GM21825 (cell line): ENCODE measurements at regions not wholly inside any gene's neighbourhood (a gene's known extent, or its start where the extent isn't known, plus 50 kb on each side); places are given as distances from the start of the nearest gene placed in this dataset.

Experiments used
- ATAC-seq: cut with Tn5 transposase; IDR thresholded peaks from one replicate; pipeline ENCODE4 v1.9.1; 2021; ENCODE audit warnings: mild to moderate bottlenecking, moderate library complexity; ENCODE audit not compliant: unreplicated experiment

DNA sequence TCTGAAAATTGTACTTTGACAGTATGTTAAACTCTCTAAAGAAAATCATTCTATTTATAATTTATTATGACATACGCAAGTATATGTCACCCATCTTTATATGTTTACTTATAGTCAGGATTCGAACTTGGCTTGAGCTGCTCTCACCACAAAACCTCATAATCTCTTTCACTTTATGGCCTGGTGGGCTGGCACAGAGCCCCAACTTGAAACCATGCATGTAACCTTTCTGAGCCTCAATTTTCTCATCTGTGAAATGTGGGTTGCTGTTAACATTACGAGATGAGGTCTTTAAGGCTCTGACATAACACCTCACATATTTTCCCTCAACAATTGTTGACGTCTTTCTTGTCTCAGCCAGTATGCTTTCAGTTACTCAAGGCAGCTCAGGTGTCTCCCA is 69.4 kb upstream of the PFN2 start:
- no peak for ATAC-seq

DNA sequence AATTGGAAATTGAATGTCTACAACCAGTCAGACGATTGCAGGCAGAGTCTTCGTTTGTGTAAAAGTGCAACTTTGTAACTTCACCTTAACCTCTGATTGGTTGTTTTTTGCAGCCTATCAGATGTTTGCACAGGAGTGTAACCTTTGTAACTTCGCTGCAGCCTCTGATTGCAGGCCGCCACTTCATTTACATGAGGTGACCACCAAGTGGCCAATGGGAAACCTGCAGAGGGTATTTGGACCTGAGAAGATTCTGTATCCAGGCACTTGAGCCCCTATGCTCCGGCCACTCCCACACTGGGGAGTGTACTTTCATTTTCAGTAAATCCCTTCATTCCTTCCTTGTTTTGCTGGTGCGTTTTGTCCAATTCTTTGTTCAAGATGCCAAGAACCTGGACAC is 68.1 kb upstream of the PFN2 start:
- ATAC-seq, result no peak

DNA sequence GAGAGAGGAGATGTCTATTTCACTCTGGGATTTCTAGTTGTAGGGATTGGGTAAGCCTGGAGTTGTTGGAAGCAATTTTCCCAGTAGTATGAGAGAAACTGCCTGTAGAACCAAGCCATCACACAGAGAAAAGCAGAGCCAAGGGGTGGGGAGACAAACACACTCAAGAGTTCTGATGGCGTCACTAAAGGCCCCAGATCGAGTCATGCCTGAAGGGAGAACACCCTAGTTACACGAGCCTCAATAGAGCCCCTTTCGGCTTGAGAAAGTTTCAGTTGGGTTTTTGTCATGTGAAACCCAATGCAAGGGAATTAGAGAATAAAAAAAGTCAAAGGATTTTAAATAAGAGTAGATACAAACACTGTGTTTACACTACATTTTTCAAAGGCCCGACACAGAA is 66.1 kb upstream of the PFN2 start:
- ATAC-seq, result no peak

- no peak for ATAC-seq
Observed at GRCh38 chr3:150035910-150036612, 65.4 kb upstream of the PFN2 start.

DNA sequence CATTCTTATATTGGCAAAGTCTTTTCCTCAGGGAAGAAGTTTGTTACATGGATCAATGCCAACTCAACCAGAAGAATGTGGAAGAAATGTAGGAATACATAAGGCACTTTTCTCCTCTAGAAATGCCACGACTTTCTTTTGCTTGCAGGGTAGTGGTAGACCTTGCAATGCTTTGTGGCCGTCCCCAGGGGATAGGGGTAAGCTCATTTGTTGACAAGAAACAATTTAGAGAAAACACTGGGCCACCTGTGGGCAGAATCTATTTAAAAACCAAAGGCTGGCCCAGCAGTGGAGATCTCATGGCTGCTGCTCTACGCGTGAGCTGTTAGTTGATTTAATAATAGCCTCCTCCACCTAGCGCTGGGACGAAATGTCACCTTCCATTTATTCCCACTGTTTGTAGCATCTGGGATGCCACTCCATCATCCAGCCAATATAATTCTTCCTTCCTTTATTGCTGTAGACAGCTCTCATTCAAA is 64.6 kb upstream of the PFN2 start:
- ATAC-seq, result no peak

- ATAC-seq, result no peak
Observed at GRCh38 chr3:150033721-150034120, 63.0 kb upstream of the PFN2 start.

DNA sequence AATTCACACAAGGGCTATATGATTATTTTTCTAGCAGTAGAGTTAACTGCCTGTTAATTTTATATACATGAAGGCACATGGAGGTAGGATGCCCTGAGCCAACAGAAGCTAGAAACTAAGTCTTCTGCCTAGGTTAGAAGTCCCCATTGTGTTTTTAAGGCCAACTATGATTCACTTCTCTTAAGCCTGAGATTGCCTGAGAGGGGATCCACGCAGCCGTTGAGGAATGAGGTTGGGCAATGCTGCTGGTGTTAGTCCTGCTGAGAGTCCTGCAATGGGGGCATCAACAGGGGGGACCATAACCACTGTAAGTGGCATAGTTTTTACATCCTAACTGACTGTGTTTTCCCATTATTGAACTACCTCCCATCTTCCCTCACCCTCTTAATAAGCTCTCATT is 60.1 kb upstream of the PFN2 start:
- ATAC-seq, result no peak

GRCh38 chr3:150023239-150023636 is 52.5 kb upstream of the PFN2 start:
- no peak for ATAC-seq

DNA sequence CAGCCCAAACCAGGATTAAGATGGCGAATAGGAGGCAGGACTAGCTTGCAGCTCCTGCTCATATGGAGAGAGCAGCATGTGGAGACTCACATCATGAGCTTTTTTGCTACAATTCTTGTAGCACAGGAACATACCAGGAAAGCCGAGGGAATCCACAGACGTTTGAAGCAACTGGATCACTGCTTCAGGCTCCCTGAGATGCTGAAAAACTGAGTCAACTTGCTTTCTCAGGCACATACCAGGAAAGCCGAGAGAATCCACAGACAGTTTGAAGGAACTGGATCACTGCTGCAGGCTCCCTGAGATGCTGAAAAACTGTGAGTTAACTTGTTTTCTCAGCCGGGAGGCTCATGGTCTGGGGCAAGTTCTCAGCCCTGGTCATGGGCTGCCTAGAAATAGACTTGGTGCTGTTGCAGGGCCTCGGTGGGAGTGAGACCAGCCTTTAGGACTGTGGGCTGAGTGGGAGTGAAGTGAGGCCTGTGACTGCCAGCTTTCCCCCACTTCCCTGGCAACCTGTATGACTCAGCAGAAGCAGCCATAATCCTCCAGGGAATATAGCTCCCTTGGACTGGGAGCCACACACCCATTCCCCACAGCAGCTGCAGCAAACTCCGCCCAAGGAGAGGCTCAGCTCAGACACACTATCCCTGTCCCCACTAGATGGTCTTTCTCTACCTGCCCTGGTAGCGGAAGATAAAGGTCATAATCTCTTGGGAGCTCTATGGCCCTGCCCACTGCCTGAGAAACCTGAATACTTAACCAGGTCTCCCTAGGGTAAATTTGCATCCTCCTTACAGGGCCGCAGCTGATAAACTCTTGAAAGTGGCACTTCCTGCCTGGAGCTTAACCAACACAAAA is 51.9 kb upstream of the PFN2 start:
- peak; percentile 92 for ATAC-seq

- ATAC-seq, result no peak
Observed at GRCh38 chr3:150020527-150020926, 49.8 kb upstream of the PFN2 start.
